GM19395 (cell line): ENCODE measurements at regions not wholly inside any gene's neighbourhood (a gene's known extent, or its start where the extent isn't known, plus 50 kb on each side); places are given as distances from the start of the nearest gene placed in this dataset.

Source experiments
- ATAC-seq: cut with Tn5 transposase; IDR thresholded peaks from one replicate; pipeline ENCODE4 v1.9.1; 2021; ENCODE audit warnings: mild to moderate bottlenecking, moderate library complexity; ENCODE audit not compliant: unreplicated experiment

DNA sequence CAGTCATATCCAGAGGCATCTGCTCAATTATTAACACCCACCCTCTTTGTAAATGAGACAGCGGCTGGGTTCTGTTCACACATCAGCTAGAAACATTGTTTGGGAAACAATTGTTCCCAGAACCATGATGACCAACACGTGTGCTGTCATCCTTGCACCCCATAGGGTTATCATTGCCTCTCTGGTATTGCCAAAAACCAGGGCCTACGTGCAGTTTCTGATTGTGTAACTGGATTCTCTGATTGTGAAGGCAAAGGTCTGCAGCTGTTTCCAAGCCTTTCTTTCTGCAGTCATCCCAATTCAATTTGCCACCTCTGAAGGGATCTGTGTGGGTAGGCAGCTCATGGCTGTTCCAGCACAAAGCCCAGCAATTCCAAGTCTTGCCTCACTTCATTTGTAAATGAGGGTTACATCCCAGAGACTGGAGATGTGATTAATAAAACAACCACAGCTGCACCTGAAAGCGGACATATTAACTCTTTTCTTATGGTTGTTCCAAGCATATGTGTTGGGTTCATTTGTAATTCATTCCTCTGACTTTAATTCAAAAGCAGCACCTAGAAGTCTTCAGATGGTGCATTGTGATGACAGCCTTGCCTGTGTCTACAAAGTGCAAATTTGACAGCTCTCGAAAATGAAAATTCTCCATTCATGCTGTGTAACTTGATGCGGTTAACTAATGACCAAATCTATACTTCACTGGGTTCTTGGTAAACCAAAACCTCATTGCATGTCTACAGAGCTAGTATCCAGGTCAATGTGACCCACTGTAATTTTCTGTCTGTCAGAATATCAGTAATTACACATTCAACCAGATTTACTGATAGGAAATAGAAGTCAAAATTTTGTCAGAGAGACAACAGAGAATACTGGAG lies 66.6 kb downstream of the YIPF5 start:
- ATAC-seq = no peak

DNA sequence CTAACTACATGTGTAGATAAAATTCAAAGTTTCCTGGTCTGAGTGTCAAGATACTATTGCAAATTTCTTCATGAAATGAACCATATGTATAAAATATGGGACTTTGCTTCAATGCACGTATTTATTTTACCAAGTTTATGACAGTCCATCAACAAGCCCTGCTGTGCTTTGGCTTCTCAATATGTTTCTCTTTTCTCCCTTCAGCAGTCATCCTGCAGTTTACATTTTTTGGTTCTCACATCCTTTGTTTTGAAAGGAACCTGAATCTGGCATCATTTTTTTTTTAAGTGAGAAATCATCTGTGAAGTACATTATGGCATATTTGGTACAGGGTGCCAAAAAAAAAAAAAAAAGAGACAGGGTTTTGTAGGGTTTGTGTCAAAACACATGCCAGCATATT lies 65.1 kb downstream of the YIPF5 start:
- no peak for ATAC-seq

DNA sequence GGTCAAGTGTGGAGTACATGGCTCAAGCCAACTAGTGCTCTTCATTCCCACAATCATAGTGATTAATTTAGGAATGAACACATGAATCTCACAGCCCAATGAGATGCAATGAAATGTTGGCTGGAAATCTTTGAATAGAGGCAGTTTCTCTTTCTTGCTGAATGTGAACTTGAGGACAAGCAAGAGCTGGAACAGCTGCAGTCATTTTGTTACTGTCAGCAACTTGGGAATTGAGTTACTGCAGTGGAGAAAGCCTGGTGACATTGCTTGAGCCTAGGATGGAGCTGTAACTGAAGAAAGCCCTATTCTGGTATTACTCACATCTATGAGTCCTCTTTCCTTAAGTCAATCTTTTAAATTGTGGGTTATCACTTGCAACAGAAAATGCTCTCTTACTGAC lies 62.3 kb downstream of the YIPF5 start:
- ATAC-seq = no peak
